COLO829 (cell line): ENCODE measurements at regions not wholly inside any gene's neighbourhood (a gene's known extent, or its start where the extent isn't known, plus 50 kb on each side); places are given as distances from the start of the nearest gene placed in this dataset.

Experiments used
- DNase-seq: peaks from one replicate; pipeline ENCODE4 v3.0.0; 2012; ENCODE audit warnings: low spot score

GRCh38 chr9:134585746-134586706 is 55.6 kb upstream of the COL5A1 start:
- DNase-seq, result no peak

- DNase-seq, result no peak
Measured at GRCh38 chr9:134589748-134590147, 51.9 kb upstream of the COL5A1 start.

GRCh38 chr9:134590240-134591081 is 51.1 kb upstream of the COL5A1 start:
- DNase-seq, result no peak

- no peak for DNase-seq
Measured at GRCh38 chr9:134591082-134591571, 50.5 kb upstream of the COL5A1 start.

GRCh38 chr9:134591573-134591981 is 50.0 kb upstream of the COL5A1 start:
- no peak for DNase-seq
